SHP77 treated with DMSO at 0.1 percent for 48 hours (cell line): ENCODE measurements at regions not wholly inside any gene's neighbourhood (a gene's known extent, or its start where the extent isn't known, plus 50 kb on each side); places are given as distances from the start of the nearest gene placed in this dataset.

Source experiments
- DNase-seq: peaks from one replicate; lab custom pipeline; 2025; lab: John Stamatoyannopoulos, UW

DNA sequence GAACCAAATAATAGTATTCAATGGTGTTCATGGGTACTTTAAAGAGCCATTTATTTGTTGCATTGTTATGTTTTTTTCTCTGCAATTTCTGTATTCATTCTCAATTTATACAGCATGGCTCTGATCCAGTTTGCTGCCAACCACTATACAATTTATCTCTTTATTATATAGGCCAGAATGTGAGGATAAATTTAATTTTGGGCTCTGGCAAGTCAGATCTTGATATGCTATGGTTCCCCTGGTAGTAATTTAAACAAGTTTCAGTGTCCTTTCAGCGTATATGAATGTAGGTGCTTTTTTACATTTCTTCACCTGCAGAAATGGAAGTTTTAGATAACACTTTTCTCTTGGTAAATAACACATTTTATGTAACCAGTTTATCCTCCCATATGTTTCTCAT is 1118.0 kb upstream of the SEMA6A start:
- DNase-seq: no peak

- no peak for DNase-seq
These were observed 1116.7 kb upstream of the SEMA6A start for GRCh38 chr5:117691081-117691870.

DNA sequence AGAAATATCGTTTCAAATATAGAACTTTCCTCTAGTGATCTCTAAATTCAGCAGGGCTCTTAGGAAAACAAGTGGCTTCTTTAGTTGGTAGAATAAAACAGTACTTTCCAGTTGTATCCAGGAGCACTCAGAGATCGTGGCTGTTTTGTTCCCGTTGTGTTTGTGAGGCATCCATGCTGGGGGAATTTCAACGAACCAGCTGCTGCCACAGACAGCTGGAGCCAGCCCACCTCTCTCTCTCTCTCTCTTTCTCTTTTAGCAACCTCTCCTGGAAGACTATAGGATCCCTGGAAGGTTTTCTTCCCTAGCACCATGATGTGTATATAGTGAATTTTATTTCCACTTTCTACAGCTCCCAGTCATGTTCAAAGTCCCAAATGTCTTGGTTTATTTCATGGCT is 1116.0 kb upstream of the SEMA6A start:
- DNase-seq: no peak

GRCh38 chr5:117686926-117687325 is 1112.3 kb upstream of the SEMA6A start:
- DNase-seq: no peak

- no peak for DNase-seq
These were observed 1107.8 kb upstream of the SEMA6A start for GRCh38 chr5:117682416-117682815.

DNA sequence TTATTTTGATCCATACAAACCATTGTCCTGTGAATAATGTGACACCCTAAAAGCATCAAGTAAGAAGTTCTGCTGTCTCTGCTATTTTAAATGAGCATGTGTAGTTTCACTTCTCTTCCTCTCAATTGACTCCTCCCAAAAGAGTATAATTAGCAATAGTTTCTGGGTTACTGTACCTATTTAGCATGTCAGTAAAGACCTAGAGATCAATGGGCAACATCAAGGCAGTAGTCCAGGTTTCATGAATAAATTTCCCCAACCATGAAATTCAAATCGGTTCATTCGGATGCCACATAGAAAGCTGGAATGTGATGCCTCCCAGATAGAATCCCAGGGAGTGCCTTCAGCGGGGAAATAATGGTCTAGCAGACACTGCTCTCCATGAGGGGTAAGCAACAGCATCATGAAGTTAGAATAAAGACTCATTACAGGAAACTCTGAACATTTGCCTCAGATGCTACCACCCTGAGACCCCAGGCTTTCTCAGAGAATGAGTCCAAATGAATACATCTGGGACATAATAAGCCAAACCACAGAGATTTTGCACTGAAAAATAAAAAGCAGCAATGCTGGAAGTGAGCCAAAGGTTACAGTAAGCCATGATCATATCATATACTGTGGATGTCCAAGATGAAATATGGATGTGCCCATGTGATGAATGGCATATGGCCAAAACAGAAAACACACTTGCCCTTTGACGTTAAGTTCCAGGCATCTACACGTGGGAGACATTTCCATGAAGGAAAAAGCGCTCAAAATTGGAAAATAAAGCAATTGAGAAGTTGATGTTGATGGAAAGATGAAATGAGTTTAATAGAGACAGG is 1107.0 kb upstream of the SEMA6A start:
- DNase-seq: no peak

DNA sequence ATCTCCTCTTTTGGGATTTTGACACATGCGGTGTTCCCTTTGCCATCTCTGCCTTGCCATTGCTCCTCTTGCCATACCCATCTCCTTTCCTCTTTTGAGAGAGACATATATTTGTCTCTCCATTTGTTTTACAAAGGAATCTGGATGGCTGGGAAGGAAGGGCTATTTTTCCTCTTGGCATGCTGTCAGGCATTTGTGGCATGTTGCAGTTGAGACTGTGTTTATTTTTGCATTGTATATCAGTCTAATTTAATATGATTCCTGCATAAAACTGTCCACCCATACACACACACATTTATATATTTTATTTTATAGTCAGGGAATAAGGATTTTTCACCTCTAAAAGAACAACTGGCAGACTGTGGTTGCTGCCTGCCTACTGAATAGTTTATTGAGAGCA is 1105.8 kb upstream of the SEMA6A start:
- DNase-seq: no peak

DNA sequence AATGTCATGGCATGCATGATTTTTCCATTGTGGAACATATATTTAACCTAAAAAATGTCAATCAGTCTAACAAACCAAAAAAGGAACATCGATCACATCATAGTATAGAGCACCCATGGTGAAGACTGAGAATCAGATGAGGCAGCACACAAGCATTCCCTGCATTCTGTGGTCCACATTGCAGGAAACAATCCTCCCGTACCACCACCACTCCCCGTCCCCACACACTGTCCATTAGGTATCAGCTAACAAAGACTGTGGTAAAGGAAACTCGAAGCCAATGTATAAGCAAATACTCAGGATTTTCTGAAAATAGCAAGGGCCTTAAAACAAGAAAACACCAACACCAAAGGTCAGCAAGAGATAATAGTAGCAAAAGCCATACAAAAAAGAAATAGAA is 1104.4 kb upstream of the SEMA6A start:
- no peak for DNase-seq

DNA sequence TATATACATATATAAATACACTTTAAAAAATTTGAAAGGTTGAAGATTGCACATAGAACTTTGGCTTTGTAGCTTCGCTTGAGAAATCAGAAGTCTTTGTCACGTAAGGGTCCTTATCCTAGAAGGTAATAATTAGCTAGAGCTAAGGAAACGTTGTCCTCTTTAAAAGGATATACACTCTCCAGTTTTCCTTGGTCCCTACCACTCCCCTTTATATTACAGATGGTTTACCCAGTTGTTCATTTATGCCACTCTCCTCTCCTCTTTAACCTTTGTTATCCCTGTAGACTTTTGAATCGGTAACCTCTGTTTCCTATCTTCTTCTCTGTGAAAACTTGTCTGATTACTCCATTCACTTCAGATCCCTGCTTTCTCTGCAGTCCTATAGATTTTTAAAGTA is 1101.0 kb upstream of the SEMA6A start:
- no peak for DNase-seq

DNA sequence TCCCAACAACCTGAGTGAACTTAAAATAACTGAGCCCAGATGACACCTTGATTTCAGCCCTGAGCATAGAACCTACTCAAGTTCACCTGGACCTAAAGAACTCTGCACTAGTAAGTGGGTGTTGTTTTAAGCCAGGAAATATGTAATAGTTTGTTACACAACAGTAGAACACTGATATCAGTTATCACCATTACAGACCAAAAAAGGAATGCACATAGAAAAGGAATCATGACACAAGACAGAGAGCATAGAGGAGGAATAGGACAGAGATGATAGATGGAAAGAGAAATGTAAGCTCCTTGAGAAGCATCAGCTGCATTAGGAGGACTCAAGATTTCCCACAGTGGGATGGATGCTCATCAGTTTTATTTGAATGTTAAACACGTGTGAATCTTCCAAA is 1096.9 kb upstream of the SEMA6A start:
- DNase-seq: no peak

DNA sequence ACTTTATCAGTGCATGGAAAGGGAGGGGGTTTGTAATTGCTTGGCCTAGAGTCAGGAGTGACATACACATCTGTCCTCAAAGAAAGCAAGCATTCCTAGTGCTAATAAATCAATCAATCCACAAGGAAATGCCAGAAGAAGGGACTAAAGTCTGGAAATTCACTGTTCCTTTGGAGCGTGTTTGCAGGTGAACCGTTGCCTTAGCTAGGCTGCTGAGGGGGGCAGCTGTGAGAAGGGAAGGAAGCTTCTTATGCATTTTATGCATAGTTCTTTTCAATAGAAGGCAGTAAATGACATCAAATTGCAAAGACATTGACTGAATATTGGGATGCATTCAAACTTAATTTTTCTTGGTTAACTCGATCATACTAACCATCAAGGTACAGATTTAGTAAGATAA is 1092.5 kb upstream of the SEMA6A start:
- DNase-seq: no peak

- no peak for DNase-seq
These were observed 1090.5 kb upstream of the SEMA6A start for GRCh38 chr5:117665121-117665520.

DNA sequence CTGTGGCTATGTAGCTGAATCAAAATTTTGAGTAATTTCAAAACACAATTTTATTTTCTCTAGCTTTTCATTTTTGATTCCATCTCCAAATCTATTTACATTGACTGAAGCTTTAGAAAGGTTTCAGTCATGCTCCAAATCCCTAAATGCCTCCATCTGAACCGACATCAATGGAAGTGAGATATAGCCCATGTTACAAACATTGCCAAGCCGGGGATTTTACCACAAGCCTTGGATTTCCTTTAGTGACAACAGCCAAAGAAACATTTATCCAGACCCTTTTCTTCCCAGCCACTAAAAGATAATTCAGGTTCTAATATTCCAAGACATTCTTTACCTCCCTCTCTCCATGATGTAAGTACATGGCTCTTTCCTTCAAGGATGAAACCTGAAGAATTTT is 1087.7 kb upstream of the SEMA6A start:
- no peak for DNase-seq

DNA sequence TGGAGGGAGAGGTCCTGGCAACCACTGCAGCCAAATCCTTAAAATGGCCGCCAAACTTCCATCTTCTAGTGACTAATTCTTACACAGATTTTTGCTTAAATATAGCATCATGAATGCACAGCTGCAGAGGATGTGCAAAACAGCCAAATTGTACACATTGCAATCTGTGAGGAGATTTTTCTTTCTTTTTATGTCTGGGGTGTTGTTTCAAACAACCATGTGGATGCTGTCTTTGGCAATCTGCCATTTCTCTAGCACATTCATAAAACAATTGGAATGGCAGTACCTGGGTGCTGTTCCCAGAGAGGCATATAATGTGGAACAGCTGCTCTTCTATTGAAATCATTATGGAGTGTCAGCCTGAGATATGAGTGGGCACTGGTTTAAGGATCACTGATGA is 1082.9 kb upstream of the SEMA6A start:
- DNase-seq: peak; percentile 84

DNA sequence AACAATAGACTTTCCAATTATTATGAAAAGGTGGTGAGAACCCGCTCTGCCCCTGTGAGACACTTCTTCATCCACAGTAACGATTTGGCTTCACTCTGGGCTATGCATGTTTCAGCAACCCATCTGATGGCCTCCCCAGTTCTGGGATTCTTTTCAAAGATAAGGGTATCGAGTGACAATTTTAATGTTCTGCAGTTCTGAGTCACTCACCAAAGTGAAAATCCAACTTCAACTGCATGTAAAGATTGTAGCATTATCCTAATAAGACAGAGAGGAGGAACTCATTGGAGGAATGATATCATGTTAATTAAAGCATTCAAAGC is 1078.3 kb upstream of the SEMA6A start:
- DNase-seq: no peak

- DNase-seq: no peak
These were observed 1077.7 kb upstream of the SEMA6A start for GRCh38 chr5:117652036-117652957.

GRCh38 chr5:117649821-117650220 is 1075.2 kb upstream of the SEMA6A start:
- DNase-seq: no peak

- DNase-seq: no peak
These were observed 1070.8 kb upstream of the SEMA6A start for GRCh38 chr5:117645400-117645799.

GRCh38 chr5:117638581-117638980 is 1064.0 kb upstream of the SEMA6A start:
- DNase-seq: no peak

DNA sequence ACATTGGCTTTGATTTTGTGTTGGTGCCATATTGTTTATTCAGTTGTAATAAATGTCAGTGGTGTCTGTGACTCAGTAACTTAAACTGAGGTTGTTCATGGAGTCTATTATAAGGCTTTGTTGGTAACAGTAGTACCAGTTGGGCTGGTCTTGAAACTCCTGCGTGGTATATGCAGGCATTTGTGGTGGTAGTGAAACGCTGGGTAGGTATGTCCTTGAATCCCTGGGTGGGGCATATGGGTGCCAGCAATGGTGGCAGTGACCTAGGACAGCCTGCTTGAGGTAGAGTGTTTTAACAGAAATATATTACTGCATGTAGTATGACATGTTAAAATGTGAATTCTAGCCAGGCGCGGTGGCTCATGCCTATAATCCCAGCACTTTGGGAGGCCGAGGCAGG is 1058.5 kb upstream of the SEMA6A start:
- no peak for DNase-seq

- no peak for DNase-seq
These were observed 1049.6 kb upstream of the SEMA6A start for GRCh38 chr5:117624201-117624600.

DNA sequence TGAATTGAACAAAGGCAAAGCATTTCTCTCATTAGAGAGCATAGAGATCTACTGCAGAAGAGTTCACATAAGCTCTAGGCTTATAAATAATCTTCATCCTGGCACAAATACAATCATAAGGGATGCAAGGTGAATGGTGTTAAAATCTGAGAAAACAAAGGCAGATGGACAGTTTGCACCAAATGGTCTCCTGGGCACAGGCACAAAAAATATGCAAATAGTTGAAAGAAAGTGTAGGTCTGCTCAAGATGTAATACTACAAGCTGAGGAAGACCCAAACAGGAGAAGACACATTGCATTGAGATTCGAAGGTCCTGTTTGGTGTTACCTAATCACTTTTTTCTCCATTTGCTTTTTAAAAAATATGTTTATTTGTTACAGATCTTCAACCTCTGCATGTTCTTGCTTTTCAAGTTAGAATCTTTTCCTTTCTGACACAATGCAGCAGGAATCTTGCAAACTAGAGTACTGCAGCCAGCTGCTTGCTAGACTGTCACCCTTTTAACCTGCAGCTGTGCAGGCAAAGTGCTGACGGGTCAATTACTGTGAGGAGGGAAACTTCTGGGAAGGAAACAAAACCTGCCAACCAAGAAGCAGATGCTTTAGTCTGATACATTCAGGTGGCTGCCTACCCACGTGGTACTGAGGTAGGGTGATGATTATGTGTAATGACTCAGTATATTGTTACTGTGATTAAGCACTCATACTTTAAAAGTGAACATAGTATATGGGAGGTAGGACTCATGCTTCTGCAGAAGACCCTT is 1048.6 kb upstream of the SEMA6A start:
- no peak for DNase-seq
